GM19397 (cell line): ENCODE measurements at regions not wholly inside any gene's neighbourhood (a gene's known extent, or its start where the extent isn't known, plus 50 kb on each side); places are given as distances from the start of the nearest gene placed in this dataset.
"Not testable (repeated sequence)": the region's sequence is repeated elsewhere in the genome, so short reads cannot be mapped to it uniquely, and the experiment has no call there.

ENCODE experiments used
- ATAC-seq: cut with Tn5 transposase; IDR thresholded peaks from one replicate; pipeline ENCODE4 v1.9.1; 2021; ENCODE audit warnings: mild to moderate bottlenecking, moderate library complexity; ENCODE audit not compliant: unreplicated experiment

- ATAC-seq = not testable (repeated sequence)
These were observed 50.3 kb upstream of the AGTPBP1 start for GRCh38 chr9:85792057-85792456.

GRCh38 chr9:85802978-85803695 is 61.4 kb upstream of the AGTPBP1 start:
- not testable (repeated sequence) for ATAC-seq

DNA sequence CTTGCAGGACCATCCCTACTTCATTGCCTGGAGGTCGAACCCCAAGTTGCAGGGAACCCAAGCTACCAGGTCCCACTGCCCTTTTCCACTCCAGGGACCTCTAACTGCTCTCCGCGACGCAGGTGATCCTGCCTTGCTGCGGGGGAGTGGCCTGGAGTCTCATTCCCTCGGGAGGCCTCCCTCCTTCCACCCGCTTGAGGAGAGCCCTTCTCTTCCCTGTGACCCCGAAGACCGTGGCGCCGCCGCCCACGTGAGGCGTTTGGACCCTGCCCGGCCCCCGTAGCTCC is 63.0 kb upstream of the AGTPBP1 start:
- ATAC-seq = not testable (repeated sequence)

DNA sequence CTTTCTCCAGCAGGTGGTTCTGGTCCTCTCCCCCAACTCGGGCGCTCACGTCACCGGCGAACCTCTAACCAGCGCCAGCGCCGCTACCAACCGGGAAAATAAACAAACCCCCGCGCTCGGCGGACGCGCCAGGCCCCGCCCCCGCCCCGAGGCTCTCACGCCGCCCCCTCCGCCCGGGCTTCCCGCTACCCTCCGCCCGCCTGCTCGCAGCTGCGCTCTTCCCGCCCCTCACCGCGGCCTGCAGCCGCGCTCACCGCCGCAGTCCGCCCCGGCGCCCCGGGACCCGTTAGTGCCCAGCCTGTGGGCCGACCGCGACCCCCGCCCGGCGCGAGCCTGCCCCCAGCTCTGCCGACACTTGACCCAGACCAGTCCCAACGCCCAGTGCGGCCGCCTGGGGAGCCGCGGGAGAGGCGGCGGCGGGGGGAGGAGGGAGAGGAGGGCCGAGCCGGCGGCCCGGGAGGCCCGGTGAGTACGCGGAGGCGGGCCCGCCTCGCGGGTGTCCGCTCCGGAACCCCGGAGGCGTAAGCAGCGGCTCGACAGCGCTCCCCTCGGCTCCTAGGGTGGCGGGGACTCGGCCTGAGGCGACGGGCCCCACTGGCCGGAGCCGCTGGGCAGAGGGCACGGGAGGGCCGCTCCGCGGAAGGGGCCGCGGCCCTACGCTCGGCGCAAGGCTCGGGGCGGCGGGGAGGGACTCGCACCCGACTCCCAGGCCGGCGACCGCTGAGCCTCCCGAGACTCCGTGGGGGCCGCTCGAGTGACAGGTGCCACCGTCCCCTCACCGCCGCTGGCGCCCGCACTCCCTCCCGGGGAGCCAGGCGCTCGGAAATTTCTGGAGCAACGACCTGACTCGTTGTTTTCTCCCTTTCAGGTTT is 63.6 kb upstream of the AGTPBP1 start:
- ATAC-seq = peak; percentile 80

DNA sequence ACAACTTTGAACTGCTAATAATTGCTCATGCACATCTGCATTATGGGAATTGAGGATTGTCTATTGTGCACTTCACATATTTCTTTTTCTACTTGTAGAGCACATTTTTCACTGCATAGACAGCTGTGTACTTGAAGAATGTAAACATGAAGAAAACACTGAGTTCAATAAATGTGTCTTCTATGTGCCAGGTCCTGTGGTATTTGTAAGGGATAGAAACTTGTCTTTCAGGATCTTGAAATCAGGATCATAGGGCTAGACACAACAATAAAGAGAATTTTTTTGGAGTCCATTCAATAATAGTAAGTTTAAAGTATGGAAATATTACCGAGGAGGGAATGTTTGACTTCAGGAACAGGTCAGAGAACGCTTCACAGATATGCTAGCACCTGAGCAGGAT is 66.6 kb upstream of the AGTPBP1 start:
- ATAC-seq = not testable (repeated sequence)

GRCh38 chr9:85813388-85813787 is 71.6 kb upstream of the AGTPBP1 start:
- not testable (repeated sequence) for ATAC-seq

DNA sequence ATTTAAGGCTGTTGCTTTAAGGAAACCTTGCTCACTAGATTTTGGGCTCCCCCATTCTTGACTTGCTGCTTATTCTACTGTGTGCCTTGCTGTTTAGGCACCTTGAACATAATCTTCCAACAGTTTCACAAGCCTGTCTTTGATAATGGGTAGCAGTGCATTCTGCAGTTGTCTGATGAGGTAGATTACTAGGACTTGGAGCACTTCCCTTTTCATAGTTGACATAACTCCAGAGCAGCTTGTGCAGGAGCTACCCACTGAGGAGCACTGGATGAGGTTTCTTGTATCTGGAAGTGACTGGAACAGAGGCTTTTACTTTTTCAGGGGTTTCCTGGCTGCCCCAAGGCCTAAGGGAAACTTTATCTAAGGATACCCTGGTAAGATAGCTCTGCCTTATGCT is 73.0 kb upstream of the AGTPBP1 start:
- not testable (repeated sequence) for ATAC-seq

GRCh38 chr9:85818971-85819370 is 77.2 kb upstream of the AGTPBP1 start:
- ATAC-seq = not testable (repeated sequence)

- ATAC-seq = not testable (repeated sequence)
These were observed 78.8 kb upstream of the AGTPBP1 start for GRCh38 chr9:85820598-85820997.

DNA sequence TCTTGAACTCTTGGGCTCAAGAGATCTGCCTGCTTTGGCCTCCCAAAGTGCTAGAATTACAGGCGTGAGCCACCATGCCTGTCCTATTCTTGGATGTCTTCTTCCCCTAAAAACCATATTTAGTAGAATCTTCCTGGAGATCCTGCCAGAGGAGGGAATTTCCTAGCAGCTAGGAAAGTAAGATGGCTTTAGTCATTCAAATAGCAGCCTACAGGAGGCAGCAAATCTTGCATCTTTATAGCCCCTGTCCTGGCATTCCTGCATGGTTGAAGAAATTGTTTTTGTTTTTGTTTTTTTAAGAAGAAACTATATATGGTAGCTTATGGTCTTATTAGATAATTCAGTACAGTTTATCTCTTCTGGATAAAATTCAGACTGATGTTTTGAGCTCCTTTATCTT is 83.2 kb upstream of the AGTPBP1 start:
- ATAC-seq = not testable (repeated sequence)

DNA sequence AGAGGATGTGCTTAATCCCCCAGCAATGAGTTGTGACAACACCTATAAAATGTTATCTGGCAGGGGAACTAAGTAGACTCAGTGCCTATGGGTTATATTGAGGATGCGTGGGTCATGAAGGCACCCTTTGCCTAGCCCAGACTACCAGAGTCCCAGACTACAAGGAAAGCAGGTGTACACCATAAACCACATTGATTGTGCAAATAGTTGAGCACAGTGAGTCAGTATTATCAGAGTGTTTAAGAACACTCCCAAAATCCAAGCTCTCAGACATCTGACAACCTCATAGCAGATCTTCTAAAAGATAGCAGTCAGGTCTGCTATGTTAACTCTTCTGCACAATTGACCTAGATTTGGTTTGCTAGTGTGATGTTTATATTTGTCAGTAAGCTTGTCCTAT is 92.8 kb upstream of the AGTPBP1 start:
- ATAC-seq = not testable (repeated sequence)

GRCh38 chr9:85843949-85844348 is 97.0 kb upstream of the NAA35 start:
- not testable (repeated sequence) for ATAC-seq

GRCh38 chr9:85847782-85848181 is 93.2 kb upstream of the NAA35 start:
- ATAC-seq = not testable (repeated sequence)

GRCh38 chr9:85858056-85858750 is 82.7 kb upstream of the NAA35 start:
- no peak for ATAC-seq

- ATAC-seq = no peak
These were observed 81.2 kb upstream of the NAA35 start for GRCh38 chr9:85859765-85860164.

- not testable (repeated sequence) for ATAC-seq
These were observed 79.1 kb upstream of the NAA35 start for GRCh38 chr9:85861882-85862281.

DNA sequence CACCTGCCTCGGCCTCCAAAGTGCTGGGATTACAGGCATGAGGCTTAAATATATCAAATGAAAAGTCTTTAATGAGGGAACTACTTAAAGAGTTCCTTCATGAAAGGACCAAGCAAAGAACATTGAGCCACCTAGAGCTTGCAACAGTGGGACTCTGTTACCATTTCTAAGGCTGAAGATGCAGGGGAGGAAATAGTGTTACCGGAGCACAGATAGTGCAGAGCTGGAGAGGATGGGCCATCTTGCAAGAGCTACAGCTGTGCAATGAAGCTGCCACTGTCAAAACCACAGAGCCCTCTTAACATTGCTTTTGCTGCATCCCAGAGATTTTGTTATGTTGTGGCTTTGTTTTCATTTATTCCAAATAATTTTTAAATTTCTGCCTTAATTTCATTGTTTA is 77.1 kb upstream of the NAA35 start:
- ATAC-seq = no peak

GRCh38 chr9:85871008-85871407 is 69.9 kb upstream of the NAA35 start:
- ATAC-seq = no peak

- not testable (repeated sequence) for ATAC-seq
These were observed 69.3 kb upstream of the NAA35 start for GRCh38 chr9:85871683-85872082.

- no peak for ATAC-seq
These were observed 68.5 kb upstream of the NAA35 start for GRCh38 chr9:85872463-85872862.

DNA sequence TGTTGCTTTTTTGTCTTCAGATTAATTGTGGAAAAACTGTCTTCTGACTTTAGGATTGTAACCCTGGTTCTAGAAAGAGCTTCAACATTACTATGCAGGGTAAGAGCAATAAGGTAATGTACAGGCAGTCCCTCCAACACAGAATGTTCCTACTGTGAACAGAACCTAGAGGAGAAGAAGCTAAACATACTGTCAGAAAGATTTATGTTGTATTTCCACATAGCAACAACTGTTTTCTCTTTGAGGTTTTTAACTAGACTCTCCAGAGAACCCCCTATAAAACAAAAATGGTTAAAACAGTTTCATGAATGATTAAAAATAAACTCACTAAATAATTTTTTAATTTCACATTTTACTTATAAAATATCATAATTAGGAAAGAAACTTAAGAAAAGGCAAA is 64.3 kb upstream of the NAA35 start:
- ATAC-seq = no peak
